PC-9 (cell line): ENCODE measurements at regions not wholly inside any gene's neighbourhood (a gene's known extent, or its start where the extent isn't known, plus 50 kb on each side); places are given as distances from the start of the nearest gene placed in this dataset.

Experiments
- BruUV-seq: library from RNA; stranded (reverse); fragments of 400-500 nt; replicated peaks from 2 replicates; lab custom pipeline; 2021; lab: Mats Ljungman, UMichigan
- CTCF ChIA-PET: fragments of 300-600 bp; sonication (Branson Sonifier 250); formaldehyde crosslinking; loops from one replicate; lab custom pipeline; 2022; ENCODE audit warnings: antibody characterized with exemption; lab: Charles Lee
- POLR2A ChIA-PET: fragments of 300-600 bp; sonication (Branson Sonifier 250); formaldehyde crosslinking; loops from one replicate; lab custom pipeline; 2022; ENCODE audit warnings: antibody characterized with exemption; ENCODE audit not compliant: unreplicated experiment; lab: Charles Lee
- DNase-seq, 2 experiments: peaks; one replicate each; pipeline versions ENCODE4 v3.0.0 to v3.0.0-alpha.2; 2015 to 2022; ENCODE audit warnings: mixed read lengths in 1 of 2
- H2AFZ ChIP-seq: fragments of 200-600 bp; sonication (generic); 2 replicates; pipeline ENCODE4 v1.8.1; 2017; ENCODE audit warnings: antibody characterized with exemption
- H3F3A ChIP-seq: fragments of 200-600 bp; sonication (generic); 2 replicates; pipeline ENCODE4 v1.8.1; 2017; ENCODE audit warnings: antibody characterized with exemption, mild to moderate bottlenecking, low read depth; ENCODE audit not compliant: insufficient read depth
- H3K27ac ChIP-seq: fragments of 200-600 bp; sonication (generic); 2 replicates; pipeline ENCODE4 v1.6.1; 2016; ENCODE audit warnings: mixed run types
- H3K27me3 ChIP-seq: fragments of 200-600 bp; sonication (generic); 2 replicates; pipeline ENCODE4 v1.6.1; 2016; ENCODE audit warnings: low read depth, mixed run types; ENCODE audit not compliant: insufficient read depth
- H3K36me3 ChIP-seq: fragments of 200-600 bp; sonication (generic); 2 replicates; pipeline ENCODE4 v1.6.1; 2016; ENCODE audit warnings: low read depth, mixed run types
- H3K4me1 ChIP-seq: fragments of 200-600 bp; sonication (generic); replicated peaks from 2 replicates; pipeline ENCODE4 v1.6.1; 2016; ENCODE audit warnings: mixed run types; ENCODE audit not compliant: insufficient read depth
- H3K4me2 ChIP-seq: fragments of 200-600 bp; sonication (generic); 2 replicates; pipeline ENCODE4 v1.6.1; 2017; ENCODE audit warnings: mixed run types
- H3K4me3 ChIP-seq: fragments of 200-600 bp; sonication (generic); 2 replicates; pipeline ENCODE4 v1.6.1; 2016; ENCODE audit warnings: mixed run types
- H3K79me2 ChIP-seq: fragments of 200-600 bp; sonication (generic); 2 replicates; pipeline ENCODE4 v1.6.1; 2017; ENCODE audit warnings: low read depth, mixed run types
- H3K9me2 ChIP-seq: fragments of 200-600 bp; sonication (generic); 2 replicates; pipeline ENCODE4 v1.8.1; 2017; ENCODE audit warnings: mild to moderate bottlenecking; ENCODE audit not compliant: insufficient read depth
- H3K9me3 ChIP-seq: fragments of 200-600 bp; sonication (generic); 2 replicates; pipeline ENCODE4 v1.8.1; 2016; ENCODE audit warnings: low read depth; ENCODE audit not compliant: insufficient read depth
- H4K20me1 ChIP-seq: fragments of 200-600 bp; sonication (generic); 2 replicates; pipeline ENCODE4 v1.8.1; 2017; ENCODE audit not compliant: insufficient read depth
- CTCF ChIP-seq: fragments of 200-600 bp; sonication (generic); conservative IDR thresholded peaks from 2 replicates; pipeline ENCODE4 v1.6.1; 2017; ENCODE audit warnings: mixed run types, antibody characterized with exemption, mild to moderate bottlenecking, moderate library complexity
- EZH2 ChIP-seq: fragments of 200-600 bp; sonication (generic); IDR thresholded peaks from 2 replicates; pipeline ENCODE4 v1.8.0; 2017; ENCODE audit warnings: antibody characterized with exemption, low read depth
- intact Hi-C: fragments of 100-400 bp; cut with micrococcal nuclease; formaldehyde crosslinking; loops from one replicate; pipeline ENCODE4 v1.10.0; 2022; ENCODE audit not compliant: unreplicated experiment

- no peak overlapping the region for H2AFZ ChIP-seq
- POLR2A ChIA-PET: no interaction called here
- H4K20me1 ChIP-seq: no peaks in the 10 kb centered on the region
- H3K9me3 ChIP-seq: no peaks in the 10 kb centered on the region
- no peaks in the 10 kb centered on the region for H3F3A ChIP-seq
- intact Hi-C loops: no loop called here
- BruUV-seq: no TSS peak
- no peaks in the 10 kb centered on the region; the same call in 1 of the 2 replicates for H3K9me2 ChIP-seq
- H3K4me2 ChIP-seq: no peak overlapping the region
- TF ChIP-seq CTCF (no peak), EZH2 (no peak)
- no peaks in the 10 kb centered on the region for H3K79me2 ChIP-seq
- no peak overlapping the region for H3K27ac ChIP-seq
- no peaks in the 10 kb centered on the region for H3K4me1 ChIP-seq
- DNase-seq: no peak
- no peaks in the 10 kb centered on the region for H3K36me3 ChIP-seq
- no peaks in the 10 kb centered on the region for H3K27me3 ChIP-seq
- CTCF ChIA-PET: no interaction called here
- H3K4me3 ChIP-seq: no peak overlapping the region
Measured at GRCh38 chr3:150129166-150129565, 158.5 kb upstream of the PFN2 start.

GRCh38 chr3:150128126-150128525 lies 157.4 kb upstream of the PFN2 start:
- BruUV-seq: no TSS peak
- intact Hi-C loops: no loop called here
- no peak for DNase-seq
- ChIA-PET POLR2A (no interaction called here), CTCF (no interaction called here)
- H2AFZ ChIP-seq: no peak overlapping the region
- H3K27me3 ChIP-seq: no peaks in the 10 kb centered on the region
- no peaks in the 10 kb centered on the region for H3K9me3 ChIP-seq
- H3K4me2 ChIP-seq: no peak overlapping the region
- H3F3A ChIP-seq: no peaks in the 10 kb centered on the region
- H3K4me3 ChIP-seq: no peak overlapping the region
- TF ChIP-seq EZH2 (no peak), CTCF (no peak)
- H3K9me2 ChIP-seq: no peaks in the 10 kb centered on the region; the same call in 1 of the 2 replicates
- no peaks in the 10 kb centered on the region for H3K36me3 ChIP-seq
- no peaks in the 10 kb centered on the region for H3K79me2 ChIP-seq
- no peaks in the 10 kb centered on the region for H3K4me1 ChIP-seq
- H3K27ac ChIP-seq: no peak overlapping the region
- no peaks in the 10 kb centered on the region for H4K20me1 ChIP-seq

- Histone ChIP-seq H3K27me3 (no peaks in the 10 kb centered on the region), H3K27ac (no peak overlapping the region), H3K36me3 (no peaks in the 10 kb centered on the region), H3K4me1 (no peaks in the 10 kb centered on the region), H3K4me2 (no peak overlapping the region), H3K4me3 (no peak overlapping the region), H4K20me1 (no peaks in the 10 kb centered on the region), H3F3A (no peaks in the 10 kb centered on the region), H2AFZ (no peak overlapping the region), H3K9me2 (no peaks in the 10 kb centered on the region; the same call in 1 of the 2 replicates), H3K79me2 (no peaks in the 10 kb centered on the region), H3K9me3 (no peaks in the 10 kb centered on the region)
- ChIA-PET POLR2A (interaction anchor here (0.6 kb wide), 1 partner anchor 286 kb away, joined by 3 read pairs; no protein-coding TSS in a partner anchor), CTCF (no interaction called here)
- no TSS peak for BruUV-seq
- DNase-seq: no peak
- TF ChIP-seq CTCF (no peak), EZH2 (no peak)
- intact Hi-C loops: no loop called here
Measured at GRCh38 chr3:150127011-150127490, 156.4 kb upstream of the PFN2 start.
